GM21360 (cell line): ENCODE measurements at regions not wholly inside any gene's neighbourhood (a gene's known extent, or its start where the extent isn't known, plus 50 kb on each side); places are given as distances from the start of the nearest gene placed in this dataset.
"Not testable (repeated sequence)": the region's sequence is repeated elsewhere in the genome, so short reads cannot be mapped to it uniquely, and the experiment has no call there.

ENCODE experiments used
- ATAC-seq: cut with Tn5 transposase; IDR thresholded peaks from one replicate; pipeline ENCODE4 v1.9.1; 2021; ENCODE audit warnings: mild to moderate bottlenecking, moderate library complexity; ENCODE audit not compliant: unreplicated experiment

DNA sequence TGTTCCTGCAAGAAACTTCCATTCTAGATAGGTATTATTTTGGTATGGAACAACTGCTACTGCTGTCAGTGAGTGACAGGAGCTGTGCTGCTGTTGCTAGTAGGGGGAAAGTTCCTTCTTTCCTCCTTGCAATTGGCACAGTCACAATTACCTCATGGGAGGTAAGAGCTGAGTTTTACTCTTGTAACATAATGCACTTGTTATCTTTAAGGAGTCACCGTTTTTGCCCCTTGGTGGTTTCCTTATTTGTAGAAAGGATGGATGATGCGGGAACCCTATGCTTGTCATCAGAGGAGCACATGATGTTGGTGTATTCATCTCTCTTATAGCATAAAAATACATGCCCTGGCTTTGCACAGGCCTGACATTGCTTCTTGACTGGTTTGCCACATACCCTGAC lies 234.7 kb upstream of the NPY start:
- ATAC-seq = no peak

GRCh38 chr7:24050991-24051560 lies 232.9 kb upstream of the NPY start:
- no peak for ATAC-seq

DNA sequence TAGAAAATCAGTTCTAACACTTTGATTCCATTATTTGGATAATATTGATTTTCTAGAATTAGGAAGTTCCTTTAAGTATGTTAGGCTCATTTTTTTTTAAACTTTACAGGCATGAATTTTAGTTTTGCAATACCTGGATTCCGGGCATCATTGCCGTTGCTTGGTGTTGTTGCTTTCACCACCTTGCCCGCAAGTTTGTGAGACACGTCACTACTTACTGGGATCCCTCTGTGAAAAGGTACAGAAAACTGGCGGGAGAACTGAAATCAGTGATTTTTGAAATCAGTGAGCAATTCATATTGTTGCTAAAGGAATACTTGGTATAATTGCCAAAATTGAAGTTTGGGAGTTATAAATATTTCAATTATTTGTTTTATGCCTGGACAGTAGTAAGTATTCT lies 232.3 kb upstream of the NPY start:
- no peak for ATAC-seq

- no peak for ATAC-seq
These were observed 231.3 kb upstream of the NPY start for GRCh38 chr7:24052572-24053260.

GRCh38 chr7:24054236-24054635 lies 229.8 kb upstream of the NPY start:
- ATAC-seq = no peak

DNA sequence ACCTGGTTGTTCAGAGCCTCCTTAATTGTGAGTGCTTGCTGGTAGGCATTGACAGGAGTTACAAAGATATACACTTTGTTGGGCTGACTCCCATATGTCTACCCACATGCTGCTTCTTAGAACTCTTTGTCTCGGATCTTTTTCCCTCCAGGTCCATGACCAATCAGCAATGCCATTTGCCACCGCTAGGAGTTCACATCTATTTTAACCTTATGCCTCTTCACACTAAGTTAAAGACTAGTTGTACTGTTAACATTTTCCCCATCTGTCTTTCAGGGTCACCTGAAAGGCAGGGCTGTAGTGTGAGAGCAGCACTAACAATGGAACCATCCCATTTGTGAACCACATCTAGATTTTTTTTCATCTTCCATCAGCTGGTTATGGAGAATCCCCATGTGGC lies 226.7 kb upstream of the NPY start:
- no peak for ATAC-seq

DNA sequence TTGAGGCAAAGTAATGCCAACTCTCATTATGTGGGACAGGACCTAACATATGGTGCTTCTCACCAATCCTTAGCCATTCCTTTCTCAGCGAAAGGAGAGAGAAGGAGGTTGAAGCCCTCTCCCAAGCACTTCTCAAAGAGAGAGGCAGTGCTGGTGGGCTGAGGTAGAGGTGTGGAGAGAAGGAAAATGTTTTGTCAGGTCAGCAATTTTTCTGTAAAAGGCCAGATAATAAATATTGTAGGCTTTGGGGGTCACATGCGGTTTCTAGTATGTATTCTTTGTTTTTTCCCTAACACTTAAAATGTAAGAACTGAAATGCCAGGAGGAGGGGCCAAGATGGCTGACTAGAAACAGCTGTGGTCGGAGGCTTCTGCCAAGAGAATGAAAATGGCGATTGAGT lies 225.0 kb upstream of the NPY start:
- no peak for ATAC-seq

- ATAC-seq = no peak
These were observed 224.2 kb upstream of the NPY start for GRCh38 chr7:24059775-24060174.

- no peak for ATAC-seq
These were observed 220.3 kb upstream of the NPY start for GRCh38 chr7:24063721-24064120.

DNA sequence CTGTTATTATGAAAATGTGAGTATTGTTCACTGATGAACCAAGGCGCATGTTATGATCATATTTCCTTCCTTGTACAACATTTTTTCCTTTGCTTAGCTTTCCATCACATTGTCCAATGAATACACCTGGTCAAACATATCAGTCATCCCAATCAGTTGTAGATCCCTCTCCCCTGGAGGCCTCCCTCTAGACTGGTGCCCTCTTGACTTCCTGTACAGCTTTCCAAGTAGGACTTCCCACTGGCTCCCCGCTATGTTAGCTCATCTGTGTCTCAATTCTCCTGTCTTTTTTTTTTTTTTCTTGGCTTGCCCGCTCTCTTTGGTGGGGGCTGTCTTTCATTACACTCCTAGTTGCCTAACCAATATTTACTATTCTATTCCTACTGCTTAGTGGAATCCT lies 214.2 kb upstream of the NPY start:
- ATAC-seq = no peak

DNA sequence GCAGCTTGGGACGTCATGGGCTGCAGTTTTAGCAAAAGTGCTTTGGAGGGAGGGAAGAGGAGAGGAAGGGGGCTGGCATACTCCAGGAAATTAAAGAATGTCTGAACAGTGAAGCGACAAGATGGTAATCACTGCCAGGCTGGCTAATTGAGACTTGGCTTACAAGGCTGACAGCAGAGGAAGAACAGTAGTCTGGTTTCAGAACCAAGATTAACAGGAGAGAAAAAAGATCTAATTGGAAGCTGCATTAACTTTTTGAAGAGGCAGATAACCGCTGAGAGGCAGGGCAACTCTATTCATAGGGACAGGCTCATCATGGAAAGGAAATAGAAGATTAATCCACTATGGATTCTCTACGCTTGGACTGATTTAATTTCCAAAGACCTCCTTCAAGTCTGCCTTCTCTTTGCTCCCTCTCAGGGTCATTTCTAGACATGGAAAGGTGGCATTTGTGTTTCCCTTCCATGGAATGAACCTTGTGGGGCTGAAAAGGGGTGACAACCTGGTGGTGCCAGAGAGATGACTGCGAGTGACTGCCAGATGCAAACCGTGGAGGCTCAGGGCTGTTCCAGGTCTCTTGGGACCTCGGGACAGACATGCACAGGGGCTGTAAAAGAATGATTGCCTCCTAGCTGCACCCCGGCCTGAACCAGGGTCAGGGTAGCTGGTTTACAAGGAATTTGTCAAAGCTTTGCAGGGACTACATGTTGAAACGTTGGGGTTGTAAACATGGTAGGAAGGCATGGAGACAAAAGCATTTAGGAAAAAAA lies 210.2 kb upstream of the NPY start:
- ATAC-seq = no peak

DNA sequence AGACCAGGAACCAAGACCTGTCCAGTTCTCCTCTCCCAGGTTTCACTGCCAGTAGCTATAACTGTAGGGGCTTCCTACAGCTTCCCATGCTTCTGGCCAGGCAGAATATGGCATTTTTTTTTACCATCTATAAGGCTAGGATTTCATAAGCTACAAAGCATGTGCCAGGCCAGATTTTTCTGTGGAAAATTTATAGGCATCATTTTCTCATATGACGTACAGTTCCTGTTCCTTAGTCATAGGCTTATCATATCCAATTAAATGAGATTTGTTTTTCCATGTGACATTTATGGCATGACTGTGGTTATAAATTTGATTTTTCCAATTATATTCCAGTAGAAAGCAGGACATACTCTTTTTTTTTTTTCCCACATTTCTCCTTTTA lies 208.6 kb upstream of the NPY start:
- ATAC-seq = no peak

DNA sequence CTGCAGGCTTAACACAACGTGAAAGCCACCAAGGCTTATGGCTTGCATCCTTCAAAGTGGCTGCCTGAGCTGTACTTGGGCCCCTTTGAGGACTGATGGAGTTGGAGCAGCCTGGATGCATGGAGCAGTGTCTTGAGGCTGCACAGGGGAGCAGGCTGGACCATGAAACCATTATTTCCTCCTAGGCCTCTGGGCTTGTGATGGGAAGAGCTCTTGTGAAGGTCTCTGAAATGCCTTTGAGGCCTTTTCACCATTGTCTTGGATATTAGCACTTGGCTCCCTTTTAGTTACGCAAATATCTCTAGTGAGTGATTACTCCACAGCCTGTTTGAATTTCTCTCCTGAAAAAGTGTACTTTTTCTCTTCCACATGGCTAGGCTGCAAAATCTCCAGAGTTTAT lies 201.2 kb upstream of the NPY start:
- no peak for ATAC-seq

- ATAC-seq = no peak
These were observed 181.0 kb upstream of the NPY start for GRCh38 chr7:24102988-24103387.

DNA sequence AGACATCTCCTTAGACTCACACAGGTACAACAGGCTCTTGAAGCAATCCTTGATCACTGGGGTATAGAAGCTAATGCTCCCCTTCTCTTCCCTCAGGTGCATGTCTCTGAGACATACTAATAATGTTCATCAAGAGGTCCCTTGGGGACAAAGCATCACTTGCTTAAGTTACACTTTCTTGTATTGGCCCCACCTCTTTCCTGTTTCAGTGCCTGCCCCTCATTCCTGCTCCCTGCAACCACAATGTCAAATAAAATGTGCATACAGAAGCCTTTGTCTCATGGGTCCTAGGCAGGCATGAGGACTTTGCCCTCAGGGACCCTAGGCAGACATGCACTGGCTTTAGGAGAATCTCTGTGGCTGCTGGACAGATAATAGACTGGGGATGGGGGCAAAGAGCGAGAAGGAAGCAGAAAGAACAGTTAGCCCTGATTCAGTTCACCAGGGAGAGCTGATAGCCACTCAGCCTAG lies 175.0 kb upstream of the NPY start:
- no peak for ATAC-seq

- no peak for ATAC-seq
These were observed 173.9 kb upstream of the NPY start for GRCh38 chr7:24110056-24110455.

DNA sequence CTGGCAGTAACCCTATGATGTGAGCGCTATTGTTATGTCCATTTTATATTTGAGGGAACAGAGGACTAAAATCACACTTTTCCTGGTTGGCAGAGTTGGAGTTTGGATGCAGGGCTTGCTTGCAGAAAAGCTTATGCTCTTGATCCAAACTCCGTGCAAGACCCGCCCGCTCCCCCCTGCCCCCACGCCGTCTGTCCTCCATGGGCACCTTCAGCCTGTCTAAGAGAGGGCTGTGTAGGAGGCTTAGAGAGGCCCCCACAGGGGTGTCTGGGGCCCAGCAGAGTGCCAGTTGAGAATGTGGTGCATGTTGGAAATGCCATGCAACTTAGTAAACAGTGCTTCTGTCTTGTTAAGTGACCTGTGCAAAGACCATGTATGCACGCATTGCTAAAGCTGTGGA lies 170.5 kb upstream of the NPY start:
- no peak for ATAC-seq

GRCh38 chr7:24115661-24116060 lies 168.3 kb upstream of the NPY start:
- ATAC-seq = no peak

DNA sequence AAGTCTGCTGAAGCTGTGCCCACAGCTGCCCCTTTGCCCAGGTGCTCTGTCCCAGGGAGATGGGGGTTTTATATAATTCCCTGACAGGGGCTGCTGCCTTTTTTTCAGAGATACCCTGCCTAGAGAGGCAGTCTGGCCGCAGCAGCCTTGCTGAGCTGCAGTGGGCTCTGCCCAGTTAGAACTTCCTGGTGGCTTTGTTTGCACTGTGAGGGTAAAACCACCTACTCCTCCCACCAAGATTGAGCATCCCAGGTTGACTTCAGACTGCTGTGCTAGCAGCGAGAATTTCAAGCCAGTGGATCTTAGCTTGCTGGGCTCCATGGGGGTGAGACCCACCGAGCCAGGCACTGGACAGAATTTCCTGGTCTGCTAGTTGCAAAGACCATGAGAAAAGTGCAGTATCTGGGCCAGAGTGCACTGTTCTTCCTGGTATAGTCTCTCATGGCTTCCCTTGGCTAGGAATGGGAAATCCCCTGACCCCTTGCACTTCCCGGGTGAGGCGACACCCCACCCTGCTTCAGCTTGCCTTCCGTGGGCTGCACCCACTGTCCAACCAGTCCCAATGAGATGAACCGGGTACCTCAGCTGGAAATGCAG lies 166.0 kb upstream of the NPY start:
- not testable (repeated sequence) for ATAC-seq

DNA sequence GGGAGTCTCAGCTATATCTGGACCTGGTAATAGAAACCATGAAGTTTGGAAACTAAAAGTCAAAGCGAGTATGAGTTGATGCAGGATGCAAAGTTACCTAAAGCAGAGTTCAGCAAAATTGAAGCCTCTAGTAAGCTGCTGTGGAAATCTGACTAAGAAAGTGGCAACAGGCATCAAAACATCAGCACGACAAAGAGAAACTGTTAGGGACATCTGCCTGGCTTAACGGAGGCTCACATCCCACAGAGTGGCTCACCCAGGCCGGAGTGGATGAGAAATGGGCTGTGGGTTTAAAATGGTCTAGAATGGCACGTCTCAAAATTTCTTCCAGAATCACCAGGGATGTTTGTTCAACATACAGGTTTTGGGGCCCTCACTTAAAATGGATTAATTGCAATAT lies 164.1 kb upstream of the NPY start:
- ATAC-seq = no peak

DNA sequence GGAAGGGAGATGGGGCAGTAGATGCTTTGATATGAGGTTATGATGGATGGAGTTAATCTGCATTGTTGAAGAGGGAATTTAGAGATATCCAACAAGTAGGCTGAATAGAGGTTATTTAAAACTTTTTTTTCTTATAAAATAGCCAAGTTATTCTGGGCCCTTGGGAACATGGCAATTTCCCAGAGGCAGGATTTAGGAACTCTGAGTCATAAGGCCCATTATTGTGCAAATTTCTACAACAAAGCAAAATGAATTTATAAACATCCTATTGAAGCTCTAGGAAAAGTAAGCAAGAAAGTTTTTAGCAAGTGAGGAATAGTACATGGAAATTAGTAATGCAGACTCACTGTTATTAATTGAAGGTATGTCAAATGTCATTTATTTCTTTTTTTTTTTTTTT lies 160.9 kb upstream of the NPY start:
- no peak for ATAC-seq

- no peak for ATAC-seq
These were observed 158.2 kb upstream of the NPY start for GRCh38 chr7:24125765-24126164.
